GM18909 (cell line): ENCODE measurements at regions not wholly inside any gene's neighbourhood (a gene's known extent, or its start where the extent isn't known, plus 50 kb on each side); places are given as distances from the start of the nearest gene placed in this dataset.
"Not testable (repeated sequence)": the region's sequence is repeated elsewhere in the genome, so short reads cannot be mapped to it uniquely, and the experiment has no call there.

Source experiments
- ATAC-seq: cut with Tn5 transposase; IDR thresholded peaks from one replicate; pipeline ENCODE4 v1.9.1; 2021; ENCODE audit warnings: mild to moderate bottlenecking; ENCODE audit not compliant: unreplicated experiment, poor library complexity

GRCh38 chr3:106288781-106289180, 420.0 kb upstream of the CBLB start:
- ATAC-seq: no peak

GRCh38 chr3:106290304-106290997, 421.6 kb upstream of the CBLB start:
- no peak for ATAC-seq

DNA sequence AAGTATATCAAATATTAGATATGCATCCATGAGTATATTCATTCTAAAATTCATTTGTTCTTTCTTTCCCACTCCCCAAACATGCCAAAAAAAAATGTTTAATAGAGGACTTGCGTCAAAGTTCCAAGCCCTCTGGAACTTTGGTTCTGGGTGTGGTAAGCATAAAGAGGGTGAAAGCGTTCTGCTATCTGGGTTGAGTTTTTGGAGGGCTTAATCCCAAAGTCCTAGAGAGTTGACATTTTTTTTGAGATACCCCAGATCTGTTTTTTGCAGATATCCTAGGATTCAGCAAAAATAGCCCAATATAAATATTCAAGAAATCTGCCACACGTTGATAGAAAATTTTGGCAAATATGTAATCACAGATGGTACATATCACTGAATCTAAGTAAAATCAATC, 424.3 kb upstream of the CBLB start:
- ATAC-seq: no peak

- ATAC-seq: no peak
These were observed 425.3 kb upstream of the CBLB start for GRCh38 chr3:106294121-106294520.

DNA sequence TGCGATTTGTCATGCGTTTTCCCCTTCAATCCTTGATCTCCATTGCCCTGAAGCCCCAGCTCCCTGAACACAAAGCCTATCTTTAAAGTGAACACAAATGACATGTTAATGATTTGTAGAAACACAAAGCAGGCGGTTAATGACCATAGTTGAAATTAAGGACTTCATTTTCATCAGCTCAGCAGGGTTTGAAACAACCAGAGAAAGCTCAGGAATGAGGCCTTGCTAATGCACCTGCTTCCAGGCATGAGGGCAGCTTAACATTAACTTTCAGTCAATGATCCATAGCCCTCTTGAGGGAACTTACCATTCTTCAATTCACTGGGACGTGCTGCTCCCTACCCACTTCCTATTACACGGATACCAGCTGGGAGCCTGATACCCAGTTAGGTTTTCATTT, 427.2 kb upstream of the CBLB start:
- ATAC-seq: no peak

DNA sequence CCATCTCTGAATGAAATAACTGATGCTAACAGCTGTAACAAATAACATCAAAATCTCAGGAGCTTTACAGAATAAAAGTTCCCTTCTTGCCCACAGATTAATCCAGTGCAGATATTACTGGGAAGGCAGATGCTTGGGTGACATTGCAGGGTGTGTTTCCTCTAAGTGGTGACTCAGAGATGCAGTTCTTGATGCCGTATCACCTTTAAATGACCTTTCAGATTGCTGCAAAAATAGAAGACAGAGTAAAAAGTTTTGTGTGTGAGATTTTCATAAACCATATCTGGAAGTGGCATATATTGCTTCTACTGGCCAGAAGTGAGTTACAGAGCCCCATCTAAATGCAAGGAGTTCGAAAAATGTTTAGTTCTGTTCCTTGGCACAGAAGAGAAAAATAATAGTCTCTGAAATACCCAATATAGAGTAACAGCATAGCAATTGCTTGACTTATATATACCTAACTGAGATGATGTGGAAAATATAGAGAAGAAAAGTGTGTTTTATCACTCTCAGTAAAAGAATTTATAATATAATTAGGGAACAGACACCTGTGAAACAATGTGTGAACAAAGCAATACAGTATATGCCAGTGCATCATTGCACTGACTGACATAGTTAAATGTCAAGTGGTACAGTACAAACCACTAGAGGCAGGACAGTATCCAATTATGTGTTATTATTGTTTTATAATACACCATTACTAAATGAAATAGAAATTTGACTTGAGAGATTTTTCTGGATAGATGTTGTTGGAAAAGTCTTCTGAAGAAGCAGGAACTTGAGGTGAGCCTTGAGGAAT, 430.7 kb upstream of the CBLB start:
- ATAC-seq: peak; percentile 70

GRCh38 chr3:106302451-106303221, 433.8 kb upstream of the CBLB start:
- ATAC-seq: peak; percentile 92

- ATAC-seq: no peak
These were observed 435.0 kb upstream of the CBLB start for GRCh38 chr3:106303766-106304165.

- no peak for ATAC-seq
These were observed 436.3 kb upstream of the CBLB start for GRCh38 chr3:106305127-106305526.

DNA sequence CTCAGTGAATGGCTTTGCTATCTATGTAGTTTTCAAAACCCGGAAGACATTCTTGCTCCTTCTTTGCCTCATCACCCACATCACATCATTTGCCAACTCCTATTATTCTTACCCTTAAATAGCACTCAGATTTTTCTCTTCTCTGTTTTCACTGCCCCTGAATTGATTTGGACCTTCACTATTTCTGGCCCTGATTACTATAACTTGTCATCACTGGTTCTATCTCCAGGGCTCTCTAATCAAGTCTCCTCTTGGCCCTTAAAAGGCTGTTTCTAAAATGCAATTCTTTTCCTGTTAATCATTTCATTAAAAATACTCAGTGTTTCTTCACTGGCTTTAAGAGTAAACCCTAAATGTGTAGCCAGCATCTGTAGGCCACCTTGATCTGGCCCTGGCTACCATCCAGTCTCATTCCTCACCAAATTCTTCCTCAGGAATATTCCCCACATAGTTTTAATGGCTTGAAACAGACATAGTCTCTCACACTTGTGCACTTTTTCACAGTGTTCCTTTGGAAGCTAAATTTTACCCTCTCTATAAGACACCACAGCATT, 437.1 kb upstream of the CBLB start:
- no peak for ATAC-seq

DNA sequence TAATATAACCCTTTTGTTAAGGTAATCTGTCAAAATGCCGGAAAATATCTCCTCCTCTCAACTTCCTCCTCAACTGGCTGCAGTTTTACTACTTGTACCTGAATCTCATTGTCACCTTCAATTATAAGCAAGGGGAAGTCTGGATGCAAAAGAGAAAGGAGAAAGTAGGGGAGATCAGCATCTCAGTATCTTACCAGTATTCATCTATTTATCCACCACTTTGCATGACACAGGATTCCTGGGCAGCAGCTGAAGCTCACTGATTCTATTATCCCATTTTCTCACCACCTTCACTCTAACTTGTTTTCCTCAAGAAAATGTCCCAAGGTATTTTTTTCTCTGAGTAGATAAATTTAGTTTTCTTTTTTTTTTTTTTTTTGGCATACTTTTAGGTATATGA, 440.5 kb upstream of the CBLB start:
- ATAC-seq: no peak

GRCh38 chr3:106309798-106310197, 441.0 kb upstream of the CBLB start:
- not testable (repeated sequence) for ATAC-seq

DNA sequence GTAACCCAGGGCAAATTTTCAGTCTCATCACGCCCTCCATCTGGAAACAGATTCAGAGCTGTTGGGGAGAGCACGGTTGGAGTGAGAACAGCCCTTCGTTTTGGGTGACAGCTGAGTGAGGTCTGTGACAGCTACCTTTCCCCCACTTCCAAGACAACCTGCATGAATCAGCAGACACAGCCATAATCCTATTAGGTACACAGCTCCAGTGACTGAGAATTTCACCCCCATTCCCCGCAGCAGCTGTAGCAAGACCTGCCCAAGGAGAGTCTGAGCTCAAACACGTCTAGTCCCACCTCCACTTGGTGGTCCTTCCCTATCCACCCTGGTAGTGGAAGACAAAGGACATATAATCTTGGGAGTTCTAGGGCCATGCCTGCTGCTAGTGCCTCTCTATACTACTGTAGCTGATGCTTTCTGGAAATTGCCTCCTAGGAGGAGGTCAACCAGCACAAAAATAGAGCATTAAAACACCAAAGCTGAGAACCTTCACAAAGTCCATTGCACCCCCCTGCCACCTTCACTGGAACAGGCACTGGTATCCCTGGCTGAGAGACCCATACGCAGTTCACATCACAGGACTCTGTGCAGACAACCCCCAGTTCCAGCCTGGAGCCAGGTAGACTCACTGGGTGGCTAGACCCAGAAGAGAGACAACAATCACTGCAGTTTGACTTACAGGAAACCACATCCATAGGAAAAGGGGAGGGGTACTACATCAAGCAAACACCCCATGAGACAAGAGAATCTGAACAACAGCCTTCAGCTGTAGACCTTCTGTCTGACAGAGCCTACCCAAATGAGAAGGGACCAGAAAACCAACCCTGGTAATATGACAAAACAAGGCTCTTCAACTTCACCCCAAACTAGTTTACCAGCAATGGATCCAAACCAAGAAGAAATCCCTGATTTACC, 448.6 kb upstream of the CBLB start:
- ATAC-seq: no peak

GRCh38 chr3:106321438-106321837, 452.6 kb upstream of the CBLB start:
- ATAC-seq: not testable (repeated sequence)

- ATAC-seq: no peak
These were observed 454.8 kb upstream of the CBLB start for GRCh38 chr3:106323586-106323985.

- ATAC-seq: no peak
These were observed 458.3 kb upstream of the CBLB start for GRCh38 chr3:106326941-106327695.

DNA sequence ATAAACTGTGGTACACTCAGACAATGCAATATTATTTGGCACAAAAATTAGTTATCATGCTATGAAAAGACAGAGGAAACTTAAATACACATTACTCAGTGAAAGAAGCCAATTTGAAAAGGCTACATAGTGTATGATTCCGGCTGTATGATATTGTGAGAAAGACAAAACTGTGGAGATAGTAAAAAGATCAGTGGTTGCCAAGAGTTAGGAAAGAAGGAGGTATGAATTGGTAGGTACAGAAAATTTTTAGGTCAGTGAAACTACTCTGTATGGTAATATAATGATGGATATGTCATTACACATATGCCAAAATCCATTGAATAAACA, 458.8 kb upstream of the CBLB start:
- ATAC-seq: no peak

DNA sequence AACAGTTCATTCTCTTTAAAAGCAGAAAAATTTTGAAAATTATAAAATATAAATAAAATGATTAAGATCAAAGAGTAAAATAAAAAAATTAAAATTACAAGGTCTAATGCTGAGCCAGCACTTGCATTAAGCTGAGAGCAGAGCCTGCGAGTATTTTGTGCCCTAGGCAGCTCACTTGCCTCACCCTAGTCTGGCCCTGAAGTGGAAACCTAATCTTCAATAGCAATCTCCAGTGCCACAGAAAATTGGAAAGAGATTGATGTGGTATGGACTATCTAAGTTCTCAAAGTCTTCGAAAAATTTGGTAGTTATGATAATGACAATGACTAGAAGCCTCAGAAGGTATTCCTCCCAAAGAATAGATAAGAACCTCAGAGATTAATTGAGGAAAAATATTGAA, 459.4 kb upstream of the CBLB start:
- no peak for ATAC-seq

- ATAC-seq: no peak
These were observed 460.7 kb upstream of the CBLB start for GRCh38 chr3:106329521-106329920.
